ENCODE measurements at regions not wholly inside any gene's neighbourhood (a gene's known extent, or its start where the extent isn't known, plus 50 kb on each side); places are given as distances from the start of the nearest gene placed in this dataset.

DNA sequence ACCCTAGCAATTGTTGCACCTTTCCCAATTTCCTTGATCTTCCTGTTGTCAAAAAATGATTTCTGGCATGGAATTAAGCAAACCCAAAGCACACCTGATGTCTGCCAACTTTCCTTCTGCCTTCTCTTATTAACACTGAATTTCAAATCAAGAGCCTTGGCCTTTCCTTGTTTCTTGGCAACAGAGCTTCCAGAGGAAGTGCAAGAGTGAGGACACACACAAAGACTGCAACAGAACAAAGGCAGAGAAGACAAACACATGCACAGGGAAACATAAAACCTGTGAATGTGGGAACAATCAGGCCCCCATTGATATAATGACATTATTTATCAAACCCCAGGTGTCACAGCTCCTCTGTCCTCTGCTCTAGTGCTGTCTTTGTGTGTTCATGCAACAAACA lies 73.0 kb upstream of the IL6 start:
- Histone ChIP-seq H3K9me3 (ENCODE audit: control insufficient read depth, insufficient read depth, low read depth, low read length) (no peaks in the 10 kb centered on the region), H3K36me3 (ENCODE audit: control insufficient read depth, insufficient read depth, low read length) (no peaks in the 10 kb centered on the region), H4K20me1 (ENCODE audit: control insufficient read depth, extremely low read depth, insufficient read depth, low read length) (no peaks in the 10 kb centered on the region), H3K79me2 (ENCODE audit: control insufficient read depth, insufficient read depth, low read length) (no peaks in the 10 kb centered on the region), H3K27ac (ENCODE audit: insufficient read depth, low read length) (no peak overlapping the region), H3K4me3 (replicated peaks in 1 of 4; ENCODE audit: control extremely low read depth in 1 of 4, insufficient read depth in 1 of 4, low read depth in 3 of 4, low read length in 4 of 4) (no peak overlapping the region), H3K9ac (ENCODE audit: insufficient read depth, low read length) (no peak overlapping the region), H3K4me1 (ENCODE audit: control insufficient read depth, extremely low read depth, insufficient read depth, low read length) (peaks cover 8% of the 10 kb centered on the region), H3K27me3 (ENCODE audit: control insufficient read depth, insufficient read depth, low read length) (no peaks in the 10 kb centered on the region), H2AFZ (ENCODE audit: low read length) (no peak overlapping the region), H3K4me2 (ENCODE audit: extremely low read depth, insufficient read depth, low read length) (no peak overlapping the region)
- DNase-seq (ENCODE audit: low read depth in 2 of 2), result no peak
- no peak for TF ChIP-seq EZH2 (IDR thresholded peaks at IDR 0.05; ENCODE audit: low read length, missing control alignments)
- TF ChIP-seq, protein P1, sequence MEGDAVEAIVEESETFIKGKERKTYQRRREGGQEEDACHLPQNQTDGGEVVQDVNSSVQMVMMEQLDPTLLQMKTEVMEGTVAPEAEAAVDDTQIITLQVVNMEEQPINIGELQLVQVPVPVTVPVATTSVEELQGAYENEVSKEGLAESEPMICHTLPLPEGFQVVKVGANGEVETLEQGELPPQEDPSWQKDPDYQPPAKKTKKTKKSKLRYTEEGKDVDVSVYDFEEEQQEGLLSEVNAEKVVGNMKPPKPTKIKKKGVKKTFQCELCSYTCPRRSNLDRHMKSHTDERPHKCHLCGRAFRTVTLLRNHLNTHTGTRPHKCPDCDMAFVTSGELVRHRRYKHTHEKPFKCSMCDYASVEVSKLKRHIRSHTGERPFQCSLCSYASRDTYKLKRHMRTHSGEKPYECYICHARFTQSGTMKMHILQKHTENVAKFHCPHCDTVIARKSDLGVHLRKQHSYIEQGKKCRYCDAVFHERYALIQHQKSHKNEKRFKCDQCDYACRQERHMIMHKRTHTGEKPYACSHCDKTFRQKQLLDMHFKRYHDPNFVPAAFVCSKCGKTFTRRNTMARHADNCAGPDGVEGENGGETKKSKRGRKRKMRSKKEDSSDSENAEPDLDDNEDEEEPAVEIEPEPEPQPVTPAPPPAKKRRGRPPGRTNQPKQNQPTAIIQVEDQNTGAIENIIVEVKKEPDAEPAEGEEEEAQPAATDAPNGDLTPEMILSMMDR (conservative IDR thresholded peaks at IDR 0.05 in 1 of 2, IDR thresholded peaks at IDR 0.05 in 1 of 2; ENCODE audit: low read depth in 1 of 2, low read length in 2 of 2), result no peak

DNA sequence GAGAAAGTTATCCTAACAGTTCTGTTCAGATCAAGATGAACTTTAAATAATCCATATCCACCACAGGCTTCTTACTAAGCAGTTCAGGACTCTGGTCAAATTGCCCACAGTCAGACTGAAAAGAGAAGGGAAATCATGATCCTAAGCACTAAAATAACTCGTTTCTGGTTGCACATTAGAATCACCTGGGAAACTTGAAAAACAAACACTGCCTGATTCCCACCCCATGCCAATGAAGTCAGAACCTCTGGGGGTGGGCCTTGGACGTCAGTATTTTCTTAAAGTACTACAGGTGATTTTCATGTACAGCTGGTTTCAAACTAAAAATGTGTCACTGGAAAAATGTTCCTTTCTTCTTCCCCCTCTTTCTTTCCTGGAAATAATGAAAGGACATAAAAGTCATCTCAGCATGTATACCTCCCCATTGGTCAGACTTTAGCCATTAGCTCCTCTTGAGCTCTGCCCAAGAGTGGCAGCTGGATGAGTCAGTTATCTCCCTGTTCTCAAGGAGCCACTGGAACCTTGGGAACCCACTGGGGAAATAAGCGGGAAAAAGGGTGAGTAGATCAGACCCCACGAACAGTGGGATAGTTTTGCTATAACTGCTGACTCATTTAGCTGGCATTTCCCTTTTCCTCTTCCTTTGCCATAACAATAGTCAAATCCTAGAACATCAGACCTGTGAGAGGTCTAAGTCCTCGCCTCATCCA lies 75.3 kb upstream of the IL6 start:
- no peak overlapping the region for H3K27ac ChIP-seq (ENCODE audit: insufficient read depth, low read length)
- no peak overlapping the region for H2AFZ ChIP-seq (ENCODE audit: low read length)
- H3K4me2 ChIP-seq (ENCODE audit: extremely low read depth, insufficient read depth, low read length), result no peak overlapping the region
- TF ChIP-seq EZH2 (IDR thresholded peaks at IDR 0.05; ENCODE audit: low read length, missing control alignments), result no peak
- TF ChIP-seq, protein P1 (conservative IDR thresholded peaks at IDR 0.05 in 1 of 2, IDR thresholded peaks at IDR 0.05 in 1 of 2; ENCODE audit: low read depth in 1 of 2, low read length in 2 of 2), result no peak
- H3K4me1 ChIP-seq (ENCODE audit: control insufficient read depth, extremely low read depth, insufficient read depth, low read length), result peaks cover 11% of the 10 kb centered on the region
- H3K79me2 ChIP-seq (ENCODE audit: control insufficient read depth, insufficient read depth, low read length), result no peaks in the 10 kb centered on the region
- no peaks in the 10 kb centered on the region for H3K36me3 ChIP-seq (ENCODE audit: control insufficient read depth, insufficient read depth, low read length)
- no peaks in the 10 kb centered on the region for H3K9me3 ChIP-seq (ENCODE audit: control insufficient read depth, insufficient read depth, low read depth, low read length)
- H4K20me1 ChIP-seq (ENCODE audit: control insufficient read depth, extremely low read depth, insufficient read depth, low read length), result no peaks in the 10 kb centered on the region
- no peak overlapping the region for H3K9ac ChIP-seq (ENCODE audit: insufficient read depth, low read length)
- no peak overlapping the region for H3K4me3 ChIP-seq (replicated peaks in 1 of 4; ENCODE audit: control extremely low read depth in 1 of 4, insufficient read depth in 1 of 4, low read depth in 3 of 4, low read length in 4 of 4)
- DNase-seq (ENCODE audit: low read depth in 2 of 2), result peak; percentile 39 to 83
- H3K27me3 ChIP-seq (ENCODE audit: control insufficient read depth, insufficient read depth, low read length), result no peaks in the 10 kb centered on the region

DNA sequence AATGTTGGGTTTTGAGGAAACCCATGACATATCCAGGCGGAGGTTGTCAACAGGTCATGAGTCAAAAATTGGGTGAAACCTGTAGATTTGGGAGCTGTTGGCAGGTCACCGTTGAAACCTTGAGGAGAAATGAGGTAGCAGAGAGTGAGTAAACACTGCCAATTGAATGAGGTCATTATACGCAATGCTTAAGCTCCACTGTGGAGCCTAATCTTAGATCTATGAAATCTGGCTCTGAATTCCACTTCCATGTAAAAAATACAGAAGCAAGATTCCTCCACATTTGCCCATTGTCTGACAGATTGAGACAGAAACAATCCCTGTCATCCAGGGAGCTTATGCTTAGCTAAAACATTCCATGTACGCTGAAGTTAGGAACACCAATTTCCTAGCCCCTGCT lies 76.0 kb upstream of the IL6 start:
- Histone ChIP-seq H4K20me1 (ENCODE audit: control insufficient read depth, extremely low read depth, insufficient read depth, low read length) (no peaks in the 10 kb centered on the region), H3K4me2 (ENCODE audit: extremely low read depth, insufficient read depth, low read length) (no peak overlapping the region), H3K27ac (ENCODE audit: insufficient read depth, low read length) (no peak overlapping the region), H3K27me3 (ENCODE audit: control insufficient read depth, insufficient read depth, low read length) (no peaks in the 10 kb centered on the region), H3K9me3 (ENCODE audit: control insufficient read depth, insufficient read depth, low read depth, low read length) (no peaks in the 10 kb centered on the region), H2AFZ (ENCODE audit: low read length) (no peak overlapping the region), H3K9ac (ENCODE audit: insufficient read depth, low read length) (no peak overlapping the region), H3K79me2 (ENCODE audit: control insufficient read depth, insufficient read depth, low read length) (no peaks in the 10 kb centered on the region), H3K4me3 (replicated peaks in 1 of 4; ENCODE audit: control extremely low read depth in 1 of 4, insufficient read depth in 1 of 4, low read depth in 3 of 4, low read length in 4 of 4) (no peak overlapping the region), H3K4me1 (ENCODE audit: control insufficient read depth, extremely low read depth, insufficient read depth, low read length) (peaks cover 11% of the 10 kb centered on the region), H3K36me3 (ENCODE audit: control insufficient read depth, insufficient read depth, low read length) (no peaks in the 10 kb centered on the region)
- TF ChIP-seq, protein P1 (conservative IDR thresholded peaks at IDR 0.05 in 1 of 2, IDR thresholded peaks at IDR 0.05 in 1 of 2; ENCODE audit: low read depth in 1 of 2, low read length in 2 of 2), result no peak
- TF ChIP-seq EZH2 (IDR thresholded peaks at IDR 0.05; ENCODE audit: low read length, missing control alignments), result no peak
- peak in 1 of 2 donors; percentile 60 for DNase-seq (ENCODE audit: low read depth in 2 of 2)
